Common myeloid progenitor, CD34-positive (primary cell): ENCODE measurements at regions not wholly inside any gene's neighbourhood (a gene's known extent, or its start where the extent isn't known, plus 50 kb on each side); places are given as distances from the start of the nearest gene placed in this dataset.

Experiments used
- CTCF ChIA-PET: fragments of 350-600 bp; sonication (Branson Sonifier 250); formaldehyde crosslinking; loops from one replicate; lab custom pipeline; 2021; ENCODE audit warnings: antibody characterized with exemption; lab: Charles Lee
- POLR2A ChIA-PET: fragments of 350-600 bp; sonication (Branson Sonifier 250); formaldehyde crosslinking; loops from one replicate; lab custom pipeline; 2021; ENCODE audit warnings: antibody characterized with exemption; lab: Charles Lee
- DNase-seq, 3 donors: peaks; one replicate each; pipeline versions ENCODE4 v3.0.0 to v3.0.0-alpha.2; 2013
- H3K27ac ChIP-seq, 2 experiments: 1 replicate in 1 of 2; 2 replicates in 1 of 2; pipeline ENCODE4 v1.7.0; 2013; ENCODE audit warnings: inconsistent platforms in 2 of 2, low read length in 2 of 2, mild to moderate bottlenecking in 2 of 2, low read depth in 1 of 2, moderate library complexity in 1 of 2; ENCODE audit not compliant: severe bottlenecking in 2 of 2, insufficient read depth in 1 of 2, poor library complexity in 1 of 2
- H3K27me3 ChIP-seq, 5 experiments: replicated peaks in 2 of 5; 1 replicate in 3 of 5; 2 replicates in 2 of 5; pipeline versions ENCODE4 v1.6.1 to v1.7.0; 2013; ENCODE audit warnings: low read length in 4 of 5, mild to moderate bottlenecking in 2 of 5, moderate library complexity in 2 of 5, inconsistent platforms in 1 of 5; ENCODE audit not compliant: insufficient read depth in 5 of 5, control insufficient read depth in 4 of 5
- H3K36me3 ChIP-seq, 4 experiments: 1 replicate in 2 of 4; 2 replicates in 2 of 4; pipeline versions ENCODE4 v1.6.1 to v1.7.0; 2013; ENCODE audit warnings: low read length in 3 of 4, control low read depth in 1 of 4, mild to moderate bottlenecking in 1 of 4; ENCODE audit not compliant: control insufficient read depth in 4 of 4, insufficient read depth in 4 of 4
- H3K4me1 ChIP-seq, 4 experiments: 1 replicate in 3 of 4; 2 replicates in 1 of 4; pipeline versions ENCODE4 v1.6.1 to v1.7.1; 2013; ENCODE audit warnings: low read length in 3 of 4, mild to moderate bottlenecking in 3 of 4, control low read depth in 1 of 4, inconsistent platforms in 1 of 4, moderate library complexity in 1 of 4; ENCODE audit not compliant: control insufficient read depth in 4 of 4, insufficient read depth in 4 of 4; ENCODE audit errors: control extremely low read depth in 1 of 4
- H3K4me3 ChIP-seq, 7 experiments: 1 replicate in 4 of 7; 2 replicates in 3 of 7; pipeline versions ENCODE4 v1.5.1 to v1.7.0; 2013; ENCODE audit warnings: mild to moderate bottlenecking in 7 of 7, low read length in 6 of 7, moderate library complexity in 6 of 7, inconsistent platforms in 2 of 7, low read depth in 2 of 7, control low read depth in 1 of 7; ENCODE audit not compliant: insufficient read depth in 4 of 7, control insufficient read depth in 1 of 7; ENCODE audit errors: extremely low read depth in 1 of 7
- H3K9me3 ChIP-seq, 5 experiments: 1 replicate in 4 of 5; 2 replicates in 1 of 5; pipeline versions ENCODE4 v1.6.1 to v1.7.1; 2013; ENCODE audit warnings: low read length in 4 of 5, mild to moderate bottlenecking in 2 of 5, inconsistent platforms in 1 of 5, low read depth in 1 of 5, moderate library complexity in 1 of 5; ENCODE audit not compliant: control insufficient read depth in 4 of 5, insufficient read depth in 2 of 5; ENCODE audit errors: control extremely low read depth in 1 of 5
- WGBS: methylation state at CpG from one replicate; pipeline ENCODE4 v1.1.5; 2013; ENCODE audit not compliant: insufficient coverage; 5-methylcytosine and 5-hydroxymethylcytosine counted together

- peak; percentile 20 to 65 (median 51) for DNase-seq
- 5% methylated on average over 2 of the region's 4 CpGs for WGBS
- no peaks in the 10 kb centered on the region for H3K27me3 ChIP-seq
- H3K4me1 ChIP-seq = peaks cover 0 to 4% (median 0%) of the 10 kb centered on the region in 4 experiments
- no peak overlapping the region for H3K27ac ChIP-seq
- CTCF ChIA-PET = no interaction called here
- peaks cover 0 to 2% (median 0%) of the 10 kb centered on the region in 5 experiments for H3K9me3 ChIP-seq
- POLR2A ChIA-PET = no interaction called here
- H3K36me3 ChIP-seq = no peaks in the 10 kb centered on the region
- no peak overlapping the region for H3K4me3 ChIP-seq
These were observed 834.0 kb upstream of the PCDH9 start for GRCh38 chr13:68064001-68064770.

DNA sequence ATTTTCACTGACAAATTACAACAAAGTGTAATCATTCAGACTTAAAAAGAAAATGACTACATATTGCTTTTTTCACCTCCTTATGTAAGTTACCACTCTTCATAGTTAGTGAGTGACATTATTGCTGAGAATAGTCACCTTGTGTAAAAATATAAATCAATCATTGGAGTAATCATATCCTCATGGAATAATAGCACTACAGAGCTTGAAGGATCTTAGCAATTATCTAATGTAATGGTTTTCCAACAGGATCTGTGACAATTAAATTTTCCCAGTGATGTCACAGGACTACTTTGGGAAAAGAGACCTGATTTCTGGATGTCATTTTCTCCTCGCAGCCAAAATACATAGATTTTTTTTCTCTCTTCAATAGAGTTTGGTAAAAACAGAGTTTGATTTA lies 833.0 kb upstream of the PCDH9 start:
- ChIA-PET CTCF (interaction anchor here (0.9 kb wide), 1 partner anchor 13 kb away, joined by 3 read pairs; no protein-coding TSS in a partner anchor), POLR2A (no interaction called here)
- Histone ChIP-seq H3K9me3 (no peaks in the 10 kb centered on the region), H3K27ac (no peak overlapping the region), H3K4me1 (peaks cover 0 to 4% (median 0%) of the 10 kb centered on the region in 4 experiments), H3K4me3 (no peak overlapping the region), H3K27me3 (no peaks in the 10 kb centered on the region), H3K36me3 (no peaks in the 10 kb centered on the region)
- no CpG with 5 or more reads among the region's 1 CpG for WGBS
- DNase-seq = no peak

DNA sequence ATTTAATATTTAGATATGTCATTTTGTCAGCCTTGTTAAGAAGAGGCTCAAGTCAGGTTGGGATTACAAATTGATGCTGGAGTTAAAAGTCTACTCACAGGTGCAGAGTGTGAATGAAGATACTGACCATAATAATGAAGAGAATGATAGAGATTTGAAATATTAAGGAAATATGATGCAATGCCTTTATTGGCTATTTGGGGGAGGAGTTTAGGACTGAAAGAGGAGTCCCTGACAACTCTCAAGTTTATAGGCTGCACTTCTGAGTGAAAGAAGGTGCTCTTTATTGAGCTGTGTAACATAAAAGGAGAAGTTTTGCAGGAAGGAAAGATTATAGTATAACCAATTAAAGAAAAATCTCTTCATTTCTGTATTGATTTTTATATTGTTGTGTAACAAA lies 827.7 kb upstream of the PCDH9 start:
- no peaks in the 10 kb centered on the region for H3K36me3 ChIP-seq
- no peak for DNase-seq
- no peak overlapping the region for H3K4me3 ChIP-seq
- H3K4me1 ChIP-seq = no peaks in the 10 kb centered on the region
- H3K27me3 ChIP-seq = no peaks in the 10 kb centered on the region
- POLR2A ChIA-PET = no interaction called here
- H3K27ac ChIP-seq = no peak overlapping the region
- CTCF ChIA-PET = interaction anchor here (1.0 kb wide), 1 partner anchor 15 kb away, joined by 3 read pairs; no protein-coding TSS in a partner anchor
- H3K9me3 ChIP-seq = peaks cover 0 to 8% (median 4%) of the 10 kb centered on the region in 5 experiments

DNA sequence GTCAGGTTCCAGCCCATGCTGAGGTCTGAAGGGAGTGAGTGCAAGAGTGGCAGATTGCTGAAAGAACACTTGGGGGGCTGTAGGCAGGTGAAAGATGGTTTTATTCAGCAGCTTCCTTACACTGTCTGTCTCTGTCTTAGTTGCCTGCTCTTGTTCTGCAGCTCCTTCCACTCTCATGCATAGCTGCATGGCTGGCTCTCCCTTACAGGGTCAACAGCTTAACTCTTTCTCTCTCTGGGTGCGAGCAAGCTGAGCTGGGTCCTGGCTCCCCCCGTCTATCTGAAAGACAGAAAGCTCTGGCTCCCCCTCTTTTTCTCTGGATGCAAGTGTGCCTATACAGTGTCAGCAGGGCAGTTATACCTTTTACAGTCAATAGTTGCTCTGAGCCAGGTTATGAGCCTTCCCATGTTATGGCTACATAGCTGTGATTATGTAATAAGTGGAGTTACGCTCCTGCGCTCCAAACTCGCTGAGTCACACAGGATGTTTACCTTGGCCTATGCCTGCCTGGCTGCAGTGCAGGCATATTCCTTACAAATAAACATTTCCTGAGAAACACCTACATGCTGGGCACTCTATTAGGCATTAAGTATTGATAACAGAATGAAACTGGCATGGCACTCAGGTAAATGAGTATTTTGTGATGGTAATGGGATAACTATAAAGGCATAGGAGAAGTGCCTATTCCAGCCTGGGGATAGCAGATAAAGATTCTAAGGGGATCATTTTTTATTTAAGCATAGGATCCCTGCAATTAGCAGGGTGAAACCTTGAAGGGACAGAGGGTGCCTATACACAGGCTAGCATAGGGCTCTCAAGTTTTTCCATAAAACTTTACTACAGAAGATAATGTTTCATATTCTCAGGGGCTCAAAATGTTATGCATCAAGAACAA lies 826.9 kb upstream of the PCDH9 start:
- POLR2A ChIA-PET = no interaction called here
- peak; percentile 6 to 46 (median 34) for DNase-seq
- Histone ChIP-seq H3K9me3 (peaks cover 0 to 8% (median 4%) of the 10 kb centered on the region in 5 experiments), H3K4me3 (no peak overlapping the region), H3K36me3 (no peaks in the 10 kb centered on the region), H3K4me1 (no peaks in the 10 kb centered on the region), H3K27ac (no peak overlapping the region), H3K27me3 (no peaks in the 10 kb centered on the region)
- CTCF ChIA-PET = no interaction called here
- WGBS = 100% methylated on average over 1 of the region's 5 CpGs

DNA sequence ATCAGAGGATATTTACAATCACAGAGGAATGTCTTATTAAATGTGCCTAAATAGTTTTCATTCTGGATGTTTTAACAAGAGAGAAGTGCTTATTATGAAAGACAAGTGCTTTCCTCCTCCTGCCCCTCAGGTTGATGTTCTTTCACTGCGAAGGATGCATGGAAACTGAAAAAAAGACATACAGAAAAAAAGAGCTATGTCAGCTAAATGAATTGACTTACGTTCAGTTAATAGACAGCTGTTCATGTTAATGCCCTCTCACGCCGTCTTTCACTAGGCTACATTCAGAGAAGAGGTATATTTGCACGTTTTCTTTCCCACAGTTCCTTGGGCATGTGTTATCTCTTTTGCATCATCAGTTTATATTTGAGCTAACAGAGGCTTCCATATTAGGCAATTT lies 821.8 kb upstream of the PCDH9 start:
- Histone ChIP-seq H3K4me3 (no peak overlapping the region), H3K27ac (no peak overlapping the region), H3K4me1 (no peaks in the 10 kb centered on the region), H3K36me3 (no peaks in the 10 kb centered on the region), H3K9me3 (peaks cover 0 to 6% (median 2%) of the 10 kb centered on the region in 5 experiments), H3K27me3 (no peaks in the 10 kb centered on the region)
- no peak for DNase-seq
- ChIA-PET POLR2A (no interaction called here), CTCF (no interaction called here)
- 94% methylated on average over 4 of the region's 5 CpGs for WGBS

DNA sequence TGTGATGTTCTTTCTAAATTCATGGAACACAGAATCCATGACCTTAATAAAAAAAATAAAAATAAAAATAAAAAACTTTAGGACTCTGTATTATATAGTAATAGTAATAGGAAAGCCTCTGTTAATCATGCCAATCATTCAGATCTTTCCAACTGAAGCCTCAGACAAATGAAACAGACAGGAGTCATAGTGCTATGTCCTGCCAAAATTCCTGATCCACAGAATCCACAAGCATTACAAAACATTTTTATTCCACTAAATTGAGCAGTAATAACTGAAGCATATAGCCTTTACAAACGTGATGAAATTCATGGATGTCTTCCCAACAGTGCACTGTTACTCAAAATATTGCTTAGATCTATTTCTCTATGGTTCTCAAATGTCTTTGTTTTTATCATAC lies 820.6 kb upstream of the PCDH9 start:
- H3K27me3 ChIP-seq = no peaks in the 10 kb centered on the region
- 100% methylated on average over 1 of the region's 1 CpG for WGBS
- no peak overlapping the region for H3K4me3 ChIP-seq
- POLR2A ChIA-PET = no interaction called here
- H3K36me3 ChIP-seq = no peaks in the 10 kb centered on the region
- no peak for DNase-seq
- H3K27ac ChIP-seq = no peak overlapping the region
- H3K9me3 ChIP-seq = peaks cover 0 to 1% (median 0%) of the 10 kb centered on the region in 5 experiments
- CTCF ChIA-PET = no interaction called here
- no peaks in the 10 kb centered on the region for H3K4me1 ChIP-seq
